Right lobe of liver (tissue), 6 donors: ENCODE measurements at regions not wholly inside any gene's neighbourhood (a gene's known extent, or its start where the extent isn't known, plus 50 kb on each side); places are given as distances from the start of the nearest gene placed in this dataset.

Source experiments
- ATAC-seq, 4 donors: fragments of 200-7000 bp; cut with Tn5 transposase; one replicate each; pipeline ENCODE4 v1.9.1; 2020; ENCODE audit warnings: mild to moderate bottlenecking in 4 of 4, moderate library complexity in 4 of 4
- DNase-seq, 3 donors: peaks; one replicate each; pipeline ENCODE4 v3.0.0-alpha.2; 2020
- H3K27ac ChIP-seq, 3 donors: fragments of 200-600 bp; one replicate each; pipeline ENCODE4 v1.8.0; 2022
- H3K27me3 ChIP-seq, 2 donors: fragments of 200-600 bp; one replicate each; pipeline ENCODE4 v1.8.0; 2022
- H3K36me3 ChIP-seq, 4 donors: fragments of 200-600 bp; sonication (generic) in 1 of 4; one replicate each; pipeline versions ENCODE4 v1.5.1 to v1.8.0; 2017 to 2022; ENCODE audit warnings: control low read depth in 1 of 4
- H3K4me1 ChIP-seq, 4 donors: fragments of 200-600 bp; sonication (generic) in 1 of 4; one replicate each; pipeline versions ENCODE4 v1.5.1 to v1.8.0; 2017 to 2022; ENCODE audit warnings: control low read depth in 1 of 4
- H3K4me3 ChIP-seq, 3 donors: fragments of 200-600 bp; one replicate each; pipeline ENCODE4 v1.8.0; 2022
- H3K9me3 ChIP-seq, 4 donors: fragments of 200-600 bp; sonication (generic) in 1 of 4; one replicate each; pipeline versions ENCODE4 v1.5.1 to v1.8.0; 2017 to 2022; ENCODE audit warnings: control low read depth in 1 of 4
- CTCF ChIP-seq, 4 donors: fragments of 200-600 bp in 3 of 4; fragments of 450-650 bp in 1 of 4; IDR thresholded peaks; one replicate each; pipeline versions ENCODE4 v1.5.1 to v1.8.0; 2016 to 2022; ENCODE audit warnings: antibody characterized with exemption in 4 of 4, mild to moderate bottlenecking in 2 of 4
- POLR2A ChIP-seq: fragments of 450-650 bp; IDR thresholded peaks from one replicate; pipeline ENCODE4 v1.6.1; 2017; ENCODE audit warnings: antibody characterized with exemption, mild to moderate bottlenecking
- WGBS: methylation state at CpG from one replicate; pipeline ENCODE4 v1.1.6; 2018; ENCODE audit warnings: low coverage, low lambda C conversion rate; ENCODE audit not compliant: insufficient coverage; ENCODE audit errors: missing lambda C conversion rate; 5-methylcytosine and 5-hydroxymethylcytosine counted together
- intact Hi-C, 2 donors: fragments of 100-400 bp; cut with DNase I; formaldehyde crosslinking; loops; one replicate each; pipeline versions ENCODE4 v1.11.2 to v1.14.1; 2022
- donor health status: DM: no; HTN: yes; CAD: no.
- donor health status: DM: no; HTN: no; CAD: no.
- donor health status: DM: no; HTN: no; CAD: no.
- donor health status: DM: no; HTN: yes; CAD: no.
- donor health status: DM: no; HTN: yes; CAD: no.

- Histone ChIP-seq H3K36me3 (no peaks in the 10 kb centered on the region), H3K4me3 (no peak overlapping the region), H3K9me3 (no peaks in the 10 kb centered on the region), H3K27ac (no peak overlapping the region), H3K27me3 (no peaks in the 10 kb centered on the region), H3K4me1 (no peaks in the 10 kb centered on the region)
- TF ChIP-seq POLR2A (no peak), CTCF (IDR thresholded peaks at IDR 0.05) (no peak)
- intact Hi-C loops, result no loop called here
- DNase-seq (no peak), ATAC-seq (no peak)
- WGBS, result 96% methylated on average over 9 of the region's 10 CpGs
These were observed 166.3 kb downstream of the ETS2 start for GRCh38 chr21:38972078-38972477.

GRCh38 chr21:38970765-38971164, 165.0 kb downstream of the ETS2 start:
- 69% methylated on average over 3 of the region's 3 CpGs for WGBS
- ATAC-seq (no peak), DNase-seq (no peak)
- no peaks in the 10 kb centered on the region for H3K36me3 ChIP-seq
- no peak overlapping the region for H3K4me3 ChIP-seq
- TF ChIP-seq POLR2A (no peak), CTCF (IDR thresholded peaks at IDR 0.05) (no peak)
- intact Hi-C loops, result no loop called here
- peaks cover 0 to 4% (median under 1%) of the 10 kb centered on the region in 4 donors for H3K4me1 ChIP-seq
- H3K9me3 ChIP-seq, result no peaks in the 10 kb centered on the region
- H3K27ac ChIP-seq, result no peak overlapping the region
- no peaks in the 10 kb centered on the region for H3K27me3 ChIP-seq

- H3K4me3 ChIP-seq, result no peak overlapping the region
- H3K36me3 ChIP-seq, result no peaks in the 10 kb centered on the region
- 84% methylated on average over 3 of the region's 12 CpGs for WGBS
- no peak for TF ChIP-seq CTCF (IDR thresholded peaks at IDR 0.05)
- TF ChIP-seq POLR2A, result no peak
- ATAC-seq, result no peak
- no peaks in the 10 kb centered on the region for H3K9me3 ChIP-seq
- no peak for DNase-seq
- no peaks in the 10 kb centered on the region for H3K27me3 ChIP-seq
- peaks cover 0 to 13% (median 4%) of the 10 kb centered on the region in 4 donors for H3K4me1 ChIP-seq
- intact Hi-C loops, result no loop called here
- no peak overlapping the region for H3K27ac ChIP-seq
These were observed 163.3 kb downstream of the ETS2 start for GRCh38 chr21:38968887-38969543.

GRCh38 chr21:38965910-38966504, 160.3 kb downstream of the ETS2 start:
- WGBS, result 14% methylated on average over 5 of the region's 16 CpGs
- Histone ChIP-seq H3K27ac (peak overlapping the region; percentile 37 to 68 (median 67)), H3K4me1 (peaks cover 0 to 13% (median 4%) of the 10 kb centered on the region in 4 donors), H3K4me3 (peak overlapping the region in 2 of 3 donors; percentile 3 to 7), H3K9me3 (no peaks in the 10 kb centered on the region), H3K27me3 (no peaks in the 10 kb centered on the region), H3K36me3 (no peaks in the 10 kb centered on the region)
- TF ChIP-seq POLR2A (peak; percentile 52), CTCF (IDR thresholded peaks at IDR 0.05) (no peak)
- intact Hi-C loops, result no loop called here
- ATAC-seq, result peak; percentile 86 to 96 (median 90)
- DNase-seq, result peak; percentile 71 to 87 (median 84)
